Fibroblast of skin of back (primary cell): ENCODE measurements at regions not wholly inside any gene's neighbourhood (a gene's known extent, or its start where the extent isn't known, plus 50 kb on each side); places are given as distances from the start of the nearest gene placed in this dataset.
"Not testable (repeated sequence)": the region's sequence is repeated elsewhere in the genome, so short reads cannot be mapped to it uniquely, and the experiment has no call there.

Experiments used
- DNase-seq: peaks from one replicate; pipeline ENCODE4 v3.0.0-alpha.2; 2013

- no peak for DNase-seq
These were observed 330.3 kb downstream of the CAAP1 start for GRCh38 chr9:26562338-26562737.

GRCh38 chr9:26561928-26562327 lies 330.7 kb downstream of the CAAP1 start:
- no peak for DNase-seq

GRCh38 chr9:26559506-26559905 lies 333.1 kb downstream of the CAAP1 start:
- DNase-seq = no peak

- no peak for DNase-seq
These were observed 340.6 kb downstream of the CAAP1 start for GRCh38 chr9:26551971-26552370.

GRCh38 chr9:26551451-26551850 lies 341.2 kb downstream of the CAAP1 start:
- DNase-seq = no peak

GRCh38 chr9:26548781-26549290 lies 343.8 kb downstream of the CAAP1 start:
- DNase-seq = no peak

- DNase-seq = no peak
These were observed 352.6 kb downstream of the CAAP1 start for GRCh38 chr9:26539867-26540493.

GRCh38 chr9:26537211-26537610 lies 355.4 kb downstream of the CAAP1 start:
- DNase-seq = peak; percentile 1

GRCh38 chr9:26535151-26535550 lies 357.5 kb downstream of the CAAP1 start:
- no peak for DNase-seq

- DNase-seq = no peak
These were observed 361.8 kb downstream of the CAAP1 start for GRCh38 chr9:26530841-26531240.

GRCh38 chr9:26527931-26528330 lies 364.7 kb downstream of the CAAP1 start:
- no peak for DNase-seq

GRCh38 chr9:26524267-26524666 lies 368.3 kb downstream of the CAAP1 start:
- DNase-seq = no peak

GRCh38 chr9:26523577-26523976 lies 369.0 kb downstream of the CAAP1 start:
- DNase-seq = no peak

- DNase-seq = no peak
These were observed 372.5 kb downstream of the CAAP1 start for GRCh38 chr9:26520141-26520540.

- no peak for DNase-seq
These were observed 375.7 kb downstream of the CAAP1 start for GRCh38 chr9:26516773-26517343.

- no peak for DNase-seq
These were observed 378.9 kb downstream of the CAAP1 start for GRCh38 chr9:26513730-26514129.

GRCh38 chr9:26510137-26510536 lies 382.5 kb downstream of the CAAP1 start:
- DNase-seq = no peak

GRCh38 chr9:26508897-26509296 lies 383.7 kb downstream of the CAAP1 start:
- DNase-seq = no peak

- DNase-seq = no peak
These were observed 388.5 kb downstream of the CAAP1 start for GRCh38 chr9:26504057-26504456.

GRCh38 chr9:26502311-26502710 lies 390.3 kb downstream of the CAAP1 start:
- DNase-seq = no peak

GRCh38 chr9:26500471-26500870 lies 392.1 kb downstream of the CAAP1 start:
- no peak for DNase-seq

- DNase-seq = not testable (repeated sequence)
These were observed 399.7 kb downstream of the CAAP1 start for GRCh38 chr9:26492608-26493521.

GRCh38 chr9:26491922-26492607 lies 400.5 kb downstream of the CAAP1 start:
- not testable (repeated sequence) for DNase-seq
